Skin epidermis (tissue), 12 donors: ENCODE measurements at regions not wholly inside any gene's neighbourhood (a gene's known extent, or its start where the extent isn't known, plus 50 kb on each side); places are given as distances from the start of the nearest gene placed in this dataset.
"Not testable (repeated sequence)": the region's sequence is repeated elsewhere in the genome, so short reads cannot be mapped to it uniquely, and the experiment has no call there.

ENCODE experiments used
- H3K27ac ChIP-seq, 21 experiments: fragments of 200-600 bp; sonication (generic) in 11 of 21; one replicate each; pipeline ENCODE4 v1.5.0; 2020; ENCODE audit warnings: mild to moderate bottlenecking in 3 of 21, inconsistent platforms in 2 of 21, moderate library complexity in 2 of 21
- H3K4me3 ChIP-seq, 7 experiments: fragments of 200-600 bp; sonication (generic) in 2 of 7; one replicate each; pipeline ENCODE4 v1.5.0; 2020; ENCODE audit warnings: inconsistent platforms in 2 of 7, mild to moderate bottlenecking in 2 of 7, moderate library complexity in 1 of 7

GRCh38 chr13:81874681-81875661 lies 1534.0 kb upstream of the SPRY2 start:
- H3K4me3 ChIP-seq = no peak overlapping the region
- H3K27ac ChIP-seq = no peak overlapping the region

- Histone ChIP-seq H3K4me3 (no peak overlapping the region), H3K27ac (no peak overlapping the region)
These were observed 1533.3 kb upstream of the SPRY2 start for GRCh38 chr13:81874253-81874652.

- Histone ChIP-seq H3K4me3 (no peak overlapping the region), H3K27ac (no peak overlapping the region)
These were observed 1531.7 kb upstream of the SPRY2 start for GRCh38 chr13:81872581-81872980.

- not testable (repeated sequence) for H3K27ac ChIP-seq, H3K4me3 ChIP-seq
These were observed 1530.9 kb upstream of the SPRY2 start for GRCh38 chr13:81871751-81872325.

GRCh38 chr13:81848291-81848690 lies 1507.4 kb upstream of the SPRY2 start:
- H3K4me3 ChIP-seq = no peak overlapping the region
- H3K27ac ChIP-seq = no peak overlapping the region

- no peak overlapping the region for H3K27ac ChIP-seq
- no peak overlapping the region for H3K4me3 ChIP-seq
These were observed 1505.8 kb upstream of the SPRY2 start for GRCh38 chr13:81846771-81847170.

- Histone ChIP-seq H3K4me3 (no peak overlapping the region), H3K27ac (no peak overlapping the region)
These were observed 1480.3 kb upstream of the SPRY2 start for GRCh38 chr13:81821259-81821658.

GRCh38 chr13:81800433-81800832 lies 1459.5 kb upstream of the SPRY2 start:
- H3K27ac ChIP-seq = no peak overlapping the region
- H3K4me3 ChIP-seq = no peak overlapping the region

- no peak overlapping the region for H3K4me3 ChIP-seq
- H3K27ac ChIP-seq = no peak overlapping the region
These were observed 1454.8 kb upstream of the SPRY2 start for GRCh38 chr13:81795710-81796109.

GRCh38 chr13:81791641-81792040 lies 1450.7 kb upstream of the SPRY2 start:
- no peak overlapping the region for H3K4me3 ChIP-seq
- no peak overlapping the region for H3K27ac ChIP-seq

- H3K27ac ChIP-seq = no peak overlapping the region
These were observed 1440.5 kb upstream of the SPRY2 start for GRCh38 chr13:81781471-81781870.

GRCh38 chr13:81779876-81780275 lies 1439.0 kb upstream of the SPRY2 start:
- Histone ChIP-seq H3K27ac (no peak overlapping the region), H3K4me3 (no peak overlapping the region)

More at GRCh38 chr13:81781471-81781870, 1440.5 kb upstream of the SPRY2 start:
- no peak overlapping the region for H3K4me3 ChIP-seq

GRCh38 chr13:81778350-81778749 lies 1437.4 kb upstream of the SPRY2 start:
- H3K27ac ChIP-seq = no peak overlapping the region
- no peak overlapping the region for H3K4me3 ChIP-seq

- Histone ChIP-seq H3K27ac (no peak overlapping the region), H3K4me3 (no peak overlapping the region)
These were observed 1432.3 kb upstream of the SPRY2 start for GRCh38 chr13:81773263-81773662.

GRCh38 chr13:81771951-81772350 lies 1431.0 kb upstream of the SPRY2 start:
- H3K27ac ChIP-seq = no peak overlapping the region
- no peak overlapping the region for H3K4me3 ChIP-seq

- H3K4me3 ChIP-seq = no peak overlapping the region
- H3K27ac ChIP-seq = no peak overlapping the region
These were observed 1430.1 kb upstream of the SPRY2 start for GRCh38 chr13:81770868-81771505.

- Histone ChIP-seq H3K4me3 (no peak overlapping the region), H3K27ac (no peak overlapping the region)
These were observed 1421.5 kb upstream of the SPRY2 start for GRCh38 chr13:81762449-81762848.

- Histone ChIP-seq H3K27ac (no peak overlapping the region), H3K4me3 (no peak overlapping the region)
These were observed 1419.4 kb upstream of the SPRY2 start for GRCh38 chr13:81760316-81760715.

GRCh38 chr13:81757348-81757970 lies 1416.5 kb upstream of the SPRY2 start:
- no peak overlapping the region for H3K27ac ChIP-seq
- no peak overlapping the region for H3K4me3 ChIP-seq

GRCh38 chr13:81745391-81745790 lies 1404.5 kb upstream of the SPRY2 start:
- H3K27ac ChIP-seq = no peak overlapping the region
- no peak overlapping the region for H3K4me3 ChIP-seq
